Endothelial cell (in vitro differentiated cells): ENCODE measurements at regions not wholly inside any gene's neighbourhood (a gene's known extent, or its start where the extent isn't known, plus 50 kb on each side); places are given as distances from the start of the nearest gene placed in this dataset.

Experiments used
- DNase-seq: peaks from one replicate; pipeline ENCODE4 v3.0.0; 2021; ENCODE audit warnings: low spot score
- H3K27ac Mint-ChIP-seq: one replicate; pipeline ENCODE4 v1.8.0; 2021; ENCODE audit warnings: mixed read lengths, inconsistent platforms; ENCODE audit not compliant: unreplicated experiment
- H3K27me3 Mint-ChIP-seq: one replicate; pipeline ENCODE4 v1.8.0; 2021; ENCODE audit warnings: mild to moderate bottlenecking, moderate library complexity, mixed read lengths, inconsistent platforms; ENCODE audit not compliant: unreplicated experiment
- H3K36me3 Mint-ChIP-seq: one replicate; pipeline ENCODE4 v1.8.0; 2021; ENCODE audit warnings: mild to moderate bottlenecking, low read depth, mixed read lengths, inconsistent platforms; ENCODE audit not compliant: unreplicated experiment
- H3K4me1 Mint-ChIP-seq: one replicate; pipeline ENCODE4 v1.8.0; 2021; ENCODE audit warnings: mild to moderate bottlenecking, mixed read lengths, inconsistent platforms; ENCODE audit not compliant: unreplicated experiment
- H3K4me3 Mint-ChIP-seq: one replicate; pipeline ENCODE4 v1.8.0; 2021; ENCODE audit warnings: mild to moderate bottlenecking, mixed read lengths, inconsistent platforms; ENCODE audit not compliant: unreplicated experiment
- H3K9me3 Mint-ChIP-seq: one replicate; pipeline ENCODE4 v1.8.0; 2021; ENCODE audit warnings: mixed read lengths, inconsistent platforms; ENCODE audit not compliant: unreplicated experiment
- TF ChIP-seq, protein P1 (sequence below): fragments of 200-600 bp; sonication (generic); IDR thresholded peaks from one replicate; pipeline ENCODE4 v1.5.0; 2021; ENCODE audit warnings: antibody characterized with exemption; ENCODE audit not compliant: unreplicated experiment

DNA sequence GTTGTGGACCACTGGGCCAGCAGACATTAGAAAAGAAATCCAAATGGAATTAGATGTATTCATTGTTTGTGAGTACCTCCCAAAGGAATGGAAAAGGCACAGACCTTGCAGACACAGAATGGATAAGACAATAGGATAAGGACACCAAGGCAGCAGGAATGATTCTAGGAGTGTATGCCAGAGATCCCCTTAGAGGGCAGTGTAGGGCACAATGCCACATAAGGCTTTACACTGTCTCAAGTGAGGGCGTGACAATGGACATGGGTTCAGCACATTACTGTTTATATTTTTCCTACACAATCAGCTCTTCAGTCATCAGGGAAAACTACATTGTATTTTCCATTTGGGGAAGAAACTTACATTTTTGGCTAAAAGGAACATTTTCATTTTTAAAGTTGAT lies 250.9 kb downstream of the PTH2R start:
- Mint-ChIP-seq H3K4me3 (no peak overlapping the region), H3K27ac (no peak overlapping the region), H3K36me3 (no peaks in the 10 kb centered on the region), H3K27me3 (peaks cover 2% of the 10 kb centered on the region), H3K9me3 (no peaks in the 10 kb centered on the region), H3K4me1 (no peaks in the 10 kb centered on the region)
- TF ChIP-seq, protein P1, sequence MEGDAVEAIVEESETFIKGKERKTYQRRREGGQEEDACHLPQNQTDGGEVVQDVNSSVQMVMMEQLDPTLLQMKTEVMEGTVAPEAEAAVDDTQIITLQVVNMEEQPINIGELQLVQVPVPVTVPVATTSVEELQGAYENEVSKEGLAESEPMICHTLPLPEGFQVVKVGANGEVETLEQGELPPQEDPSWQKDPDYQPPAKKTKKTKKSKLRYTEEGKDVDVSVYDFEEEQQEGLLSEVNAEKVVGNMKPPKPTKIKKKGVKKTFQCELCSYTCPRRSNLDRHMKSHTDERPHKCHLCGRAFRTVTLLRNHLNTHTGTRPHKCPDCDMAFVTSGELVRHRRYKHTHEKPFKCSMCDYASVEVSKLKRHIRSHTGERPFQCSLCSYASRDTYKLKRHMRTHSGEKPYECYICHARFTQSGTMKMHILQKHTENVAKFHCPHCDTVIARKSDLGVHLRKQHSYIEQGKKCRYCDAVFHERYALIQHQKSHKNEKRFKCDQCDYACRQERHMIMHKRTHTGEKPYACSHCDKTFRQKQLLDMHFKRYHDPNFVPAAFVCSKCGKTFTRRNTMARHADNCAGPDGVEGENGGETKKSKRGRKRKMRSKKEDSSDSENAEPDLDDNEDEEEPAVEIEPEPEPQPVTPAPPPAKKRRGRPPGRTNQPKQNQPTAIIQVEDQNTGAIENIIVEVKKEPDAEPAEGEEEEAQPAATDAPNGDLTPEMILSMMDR = no peak
- DNase-seq = no peak

DNA sequence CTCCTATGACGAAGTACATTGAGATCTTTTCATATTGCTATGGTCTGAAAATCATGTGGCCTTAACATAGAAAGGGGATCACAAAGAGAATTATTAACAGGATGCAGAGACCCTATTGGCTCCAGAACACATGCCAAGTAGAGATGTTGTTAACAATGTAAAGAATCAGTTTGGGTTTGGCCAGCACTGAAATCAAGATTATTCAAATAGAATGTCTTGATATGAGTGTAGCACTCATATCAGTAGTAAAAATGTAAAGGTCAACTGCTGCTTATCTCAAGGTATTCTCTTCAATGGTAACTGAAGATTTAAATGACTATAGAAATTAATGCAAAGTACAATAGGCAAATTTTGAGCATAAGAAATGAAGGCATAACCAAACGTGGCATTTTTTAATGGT lies 262.8 kb downstream of the PTH2R start:
- H3K27me3 Mint-ChIP-seq = no peaks in the 10 kb centered on the region
- H3K27ac Mint-ChIP-seq = no peak overlapping the region
- DNase-seq = no peak
- peaks cover 5% of the 10 kb centered on the region for H3K4me1 Mint-ChIP-seq
- H3K36me3 Mint-ChIP-seq = no peaks in the 10 kb centered on the region
- TF ChIP-seq, protein P1 = no peak
- no peaks in the 10 kb centered on the region for H3K9me3 Mint-ChIP-seq
- no peak overlapping the region for H3K4me3 Mint-ChIP-seq

GRCh38 chr2:208671284-208671683 lies 264.7 kb downstream of the PTH2R start:
- no peak for DNase-seq
- H3K9me3 Mint-ChIP-seq = no peaks in the 10 kb centered on the region
- peaks cover 11% of the 10 kb centered on the region for H3K4me1 Mint-ChIP-seq
- H3K36me3 Mint-ChIP-seq = no peaks in the 10 kb centered on the region
- no peak overlapping the region for H3K27ac Mint-ChIP-seq
- H3K27me3 Mint-ChIP-seq = no peaks in the 10 kb centered on the region
- TF ChIP-seq, protein P1 = no peak
- H3K4me3 Mint-ChIP-seq = no peak overlapping the region

GRCh38 chr2:208671886-208672680 lies 265.5 kb downstream of the PTH2R start:
- TF ChIP-seq, protein P1 = no peak
- no peaks in the 10 kb centered on the region for H3K36me3 Mint-ChIP-seq
- no peaks in the 10 kb centered on the region for H3K9me3 Mint-ChIP-seq
- DNase-seq = no peak
- H3K4me1 Mint-ChIP-seq = peaks cover 11% of the 10 kb centered on the region
- H3K27me3 Mint-ChIP-seq = no peaks in the 10 kb centered on the region
- no peak overlapping the region for H3K4me3 Mint-ChIP-seq
- no peak overlapping the region for H3K27ac Mint-ChIP-seq

GRCh38 chr2:208673631-208674030 lies 267.0 kb downstream of the PTH2R start:
- Mint-ChIP-seq H3K4me3 (no peak overlapping the region), H3K9me3 (no peaks in the 10 kb centered on the region), H3K4me1 (peaks cover 11% of the 10 kb centered on the region), H3K27me3 (no peaks in the 10 kb centered on the region), H3K27ac (no peak overlapping the region), H3K36me3 (no peaks in the 10 kb centered on the region)
- no peak for DNase-seq
- TF ChIP-seq, protein P1 = no peak
